CD14-positive monocyte (primary cell): ENCODE measurements at regions not wholly inside any gene's neighbourhood (a gene's known extent, or its start where the extent isn't known, plus 50 kb on each side); places are given as distances from the start of the nearest gene placed in this dataset.
A peak's percentile ranks its signal among the peaks of the same experiment; 100 is the strongest.

Experiments used
- DNase-seq, 3 donors: peaks; one replicate each; pipeline ENCODE4 v3.0.0-alpha.2; 2011 to 2022
- H2AFZ ChIP-seq: 2 replicates; pipeline ENCODE4 v1.6.0; 2012; ENCODE audit warnings: mild to moderate bottlenecking, low read depth, low read length, inconsistent platforms; ENCODE audit not compliant: insufficient read depth, poor library complexity, severe bottlenecking
- H3K27ac ChIP-seq, 2 donors: 1 replicate in 1 of 2; 2 replicates in 1 of 2; pipeline ENCODE4 v1.5.1; 2012 to 2013; ENCODE audit warnings: low read length in 2 of 2, control low read depth in 1 of 2, inconsistent platforms in 1 of 2, low read depth in 1 of 2, mild to moderate bottlenecking in 1 of 2
- H3K27me3 ChIP-seq, 2 donors: one replicate each; pipeline versions ENCODE4 v1.6.0 to v1.6.1; 2011 to 2013; ENCODE audit warnings: low read length in 2 of 2; ENCODE audit not compliant: control insufficient read depth in 2 of 2, insufficient read depth in 2 of 2
- H3K36me3 ChIP-seq, 2 donors: replicated peaks in 1 of 2; 1 replicate in 1 of 2; 2 replicates in 1 of 2; pipeline versions ENCODE4 v1.5.1 to v1.6.1; 2012 to 2013; ENCODE audit warnings: low read length in 2 of 2, control low read depth in 1 of 2, inconsistent platforms in 1 of 2, mild to moderate bottlenecking in 1 of 2; ENCODE audit not compliant: insufficient read depth in 2 of 2, control insufficient read depth in 1 of 2
- H3K4me1 ChIP-seq, 2 donors: 1 replicate in 1 of 2; 2 replicates in 1 of 2; pipeline versions ENCODE4 v1.5.1 to v1.6.1; 2012 to 2013; ENCODE audit warnings: low read length in 2 of 2, control low read depth in 1 of 2, inconsistent platforms in 1 of 2, mild to moderate bottlenecking in 1 of 2, moderate library complexity in 1 of 2; ENCODE audit not compliant: insufficient read depth in 2 of 2, control insufficient read depth in 1 of 2
- H3K4me2 ChIP-seq: replicated peaks from 2 replicates; pipeline ENCODE3; 2012; ENCODE audit warnings: low read length, moderate library complexity, mild to moderate bottlenecking; ENCODE audit not compliant: poor library complexity, severe bottlenecking; ENCODE audit errors: extremely low read depth
- H3K4me3 ChIP-seq, 3 experiments: fragments of 200-600 bp in 1 of 3; sonication (generic) in 1 of 3; replicated peaks in 1 of 3; 1 replicate in 2 of 3; 2 replicates in 1 of 3; pipeline ENCODE4 v1.5.1; 2011 to 2013; ENCODE audit warnings: low read length in 3 of 3, mild to moderate bottlenecking in 3 of 3, control low read depth in 2 of 3, low read depth in 2 of 3, inconsistent platforms in 1 of 3, moderate library complexity in 1 of 3
- H3K79me2 ChIP-seq: 2 replicates; pipeline ENCODE4 v1.6.0; 2012; ENCODE audit warnings: mild to moderate bottlenecking, control low read depth, inconsistent platforms, low read length, moderate library complexity; ENCODE audit not compliant: insufficient read depth
- H3K9ac ChIP-seq: 2 replicates; pipeline ENCODE4 v1.6.0; 2017; ENCODE audit warnings: low read length, mild to moderate bottlenecking; ENCODE audit not compliant: insufficient read depth, poor library complexity, severe bottlenecking
- H3K9me3 ChIP-seq, 2 donors: replicated peaks in 1 of 2; 1 replicate in 1 of 2; 2 replicates in 1 of 2; pipeline versions ENCODE4 v1.5.1 to v1.6.1; 2012 to 2013; ENCODE audit warnings: low read length in 2 of 2, control low read depth in 1 of 2; ENCODE audit not compliant: control insufficient read depth in 1 of 2, insufficient read depth in 1 of 2
- H4K20me1 ChIP-seq: 2 replicates; pipeline ENCODE4 v1.6.0; 2012; ENCODE audit warnings: mild to moderate bottlenecking, low read length, control low read depth, moderate library complexity; ENCODE audit not compliant: insufficient read depth
- H3K27ac Mint-ChIP-seq, 7 donors: one replicate each; pipeline ENCODE4 v1.8.0; 2020; ENCODE audit warnings: mild to moderate bottlenecking in 7 of 7, mixed read lengths in 7 of 7, moderate library complexity in 6 of 7, inconsistent platforms in 2 of 7
- H3K27me3 Mint-ChIP-seq, 3 donors: one replicate each; pipeline ENCODE4 v1.8.0; 2021 to 2022; ENCODE audit warnings: low read depth in 3 of 3, mild to moderate bottlenecking in 3 of 3, mixed read lengths in 3 of 3, moderate library complexity in 3 of 3, inconsistent platforms in 1 of 3
- H3K36me3 Mint-ChIP-seq, 2 donors: one replicate each; pipeline ENCODE4 v1.8.0; 2020; ENCODE audit warnings: mixed read lengths in 2 of 2, inconsistent platforms in 1 of 2, mild to moderate bottlenecking in 1 of 2
- H3K4me1 Mint-ChIP-seq: one replicate; pipeline ENCODE4 v1.8.0; 2020; ENCODE audit warnings: mild to moderate bottlenecking, mixed read lengths
- H3K4me3 Mint-ChIP-seq, 2 donors: one replicate each; pipeline ENCODE4 v1.8.0; 2020; ENCODE audit warnings: mild to moderate bottlenecking in 2 of 2, mixed read lengths in 2 of 2, moderate library complexity in 1 of 2
- H3K9me3 Mint-ChIP-seq, 7 donors: one replicate each; pipeline ENCODE4 v1.8.0; 2020 to 2022; ENCODE audit warnings: mixed read lengths in 7 of 7, mild to moderate bottlenecking in 6 of 7, moderate library complexity in 6 of 7, inconsistent platforms in 2 of 7
- WGBS: methylation state at CpG from one replicate; pipeline ENCODE4 v1.1.5; 2013; ENCODE audit warnings: missing lambda C conversion rate; ENCODE audit not compliant: insufficient coverage; 5-methylcytosine and 5-hydroxymethylcytosine counted together
- intact Hi-C, 2 donors: fragments of 100-400 bp; cut with micrococcal nuclease; formaldehyde crosslinking; loops; one replicate each; pipeline versions ENCODE4 v1.15.0 to v1.15.1; 2023
- TF ChIP-seq, protein P1 (sequence below): fragments of 200-600 bp; IDR thresholded peaks from one replicate; pipeline ENCODE4 v1.8.0; 2022; ENCODE audit warnings: antibody characterized with exemption, mild to moderate bottlenecking

DNA sequence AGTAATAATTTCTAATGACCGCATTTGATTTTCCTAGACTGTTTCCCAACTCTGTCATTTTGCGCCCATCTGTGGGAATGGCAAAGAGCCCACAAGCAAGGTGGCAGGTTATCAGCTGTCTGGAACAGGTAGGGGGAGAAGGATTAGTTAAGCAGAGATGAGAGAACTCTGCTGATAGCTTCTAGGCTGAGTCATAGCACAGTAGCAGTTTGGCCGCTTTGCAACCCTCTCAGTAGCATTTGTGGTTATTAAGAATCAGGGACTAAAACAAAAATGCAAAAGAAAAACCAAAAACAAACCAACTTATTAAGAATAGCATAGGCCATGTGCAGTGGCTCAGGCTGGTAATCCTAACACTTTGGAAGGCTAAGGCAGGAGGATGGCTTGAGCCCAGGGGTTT lies 602.7 kb upstream of the SORCS1 start:
- H3K9ac ChIP-seq = no peak overlapping the region
- TF ChIP-seq, protein P1, sequence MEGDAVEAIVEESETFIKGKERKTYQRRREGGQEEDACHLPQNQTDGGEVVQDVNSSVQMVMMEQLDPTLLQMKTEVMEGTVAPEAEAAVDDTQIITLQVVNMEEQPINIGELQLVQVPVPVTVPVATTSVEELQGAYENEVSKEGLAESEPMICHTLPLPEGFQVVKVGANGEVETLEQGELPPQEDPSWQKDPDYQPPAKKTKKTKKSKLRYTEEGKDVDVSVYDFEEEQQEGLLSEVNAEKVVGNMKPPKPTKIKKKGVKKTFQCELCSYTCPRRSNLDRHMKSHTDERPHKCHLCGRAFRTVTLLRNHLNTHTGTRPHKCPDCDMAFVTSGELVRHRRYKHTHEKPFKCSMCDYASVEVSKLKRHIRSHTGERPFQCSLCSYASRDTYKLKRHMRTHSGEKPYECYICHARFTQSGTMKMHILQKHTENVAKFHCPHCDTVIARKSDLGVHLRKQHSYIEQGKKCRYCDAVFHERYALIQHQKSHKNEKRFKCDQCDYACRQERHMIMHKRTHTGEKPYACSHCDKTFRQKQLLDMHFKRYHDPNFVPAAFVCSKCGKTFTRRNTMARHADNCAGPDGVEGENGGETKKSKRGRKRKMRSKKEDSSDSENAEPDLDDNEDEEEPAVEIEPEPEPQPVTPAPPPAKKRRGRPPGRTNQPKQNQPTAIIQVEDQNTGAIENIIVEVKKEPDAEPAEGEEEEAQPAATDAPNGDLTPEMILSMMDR = no peak
- no peak overlapping the region for H3K4me3 Mint-ChIP-seq
- H2AFZ ChIP-seq = no peak overlapping the region
- H3K4me2 ChIP-seq = no peak overlapping the region
- H3K27ac ChIP-seq = no peak overlapping the region
- DNase-seq = no peak
- no peaks in the 10 kb centered on the region for H3K36me3 Mint-ChIP-seq
- H3K36me3 ChIP-seq = no peaks in the 10 kb centered on the region
- no peaks in the 10 kb centered on the region for H3K27me3 ChIP-seq
- intact Hi-C loops = no loop called here
- peaks cover 3% of the 10 kb centered on the region for H3K4me1 Mint-ChIP-seq
- H3K9me3 Mint-ChIP-seq = peaks cover 0 to 17% (median 4%) of the 10 kb centered on the region in 7 donors
- no peaks in the 10 kb centered on the region for H4K20me1 ChIP-seq
- no peaks in the 10 kb centered on the region for H3K79me2 ChIP-seq
- H3K4me1 ChIP-seq = no peaks in the 10 kb centered on the region
- no peak overlapping the region for H3K27ac Mint-ChIP-seq
- H3K27me3 Mint-ChIP-seq = no peaks in the 10 kb centered on the region
- peaks cover 0 to 14% of the 10 kb centered on the region in 2 donors for H3K9me3 ChIP-seq
- no peak overlapping the region for H3K4me3 ChIP-seq
- no CpG with 5 or more reads among the region's 3 CpGs for WGBS

GRCh38 chr10:107754814-107755213 lies 590.3 kb upstream of the SORCS1 start:
- no CpG with 5 or more reads among the region's 2 CpGs for WGBS
- intact Hi-C loops = no loop called here
- H3K27ac Mint-ChIP-seq = peak overlapping the region in 1 of 7 donors; percentile 42

More at GRCh38 chr10:107754814-107755213, 590.3 kb upstream of the SORCS1 start:
- no peaks in the 10 kb centered on the region for H3K4me1 ChIP-seq
- no peak overlapping the region for H3K4me2 ChIP-seq
- Mint-ChIP-seq H3K4me3 (no peak overlapping the region), H3K4me1 (no peaks in the 10 kb centered on the region), H3K27me3 (peaks cover 0 to 2% (median 0%) of the 10 kb centered on the region in 3 donors), H3K36me3 (peaks cover 10 to 13% of the 10 kb centered on the region in 2 donors), H3K9me3 (peaks cover 2 to 7% (median 6%) of the 10 kb centered on the region in 7 donors)
- no peaks in the 10 kb centered on the region for H3K27me3 ChIP-seq
- H4K20me1 ChIP-seq = no peaks in the 10 kb centered on the region
- no peak overlapping the region for H3K9ac ChIP-seq
- no peaks in the 10 kb centered on the region for H3K36me3 ChIP-seq
- TF ChIP-seq, protein P1 = no peak
- no peak overlapping the region for H3K4me3 ChIP-seq
- H3K9me3 ChIP-seq = no peaks in the 10 kb centered on the region
- no peak overlapping the region for H2AFZ ChIP-seq
- DNase-seq = no peak
- no peak overlapping the region for H3K27ac ChIP-seq
- no peaks in the 10 kb centered on the region for H3K79me2 ChIP-seq
